CD14-positive monocyte (primary cell): ENCODE measurements at regions not wholly inside any gene's neighbourhood (a gene's known extent, or its start where the extent isn't known, plus 50 kb on each side); places are given as distances from the start of the nearest gene placed in this dataset.

Experiments used
- DNase-seq, 3 donors: peaks; one replicate each; pipeline ENCODE4 v3.0.0-alpha.2; 2011 to 2022
- H2AFZ ChIP-seq: 2 replicates; pipeline ENCODE4 v1.6.0; 2012; ENCODE audit warnings: mild to moderate bottlenecking, low read depth, low read length, inconsistent platforms; ENCODE audit not compliant: insufficient read depth, poor library complexity, severe bottlenecking
- H3K27ac ChIP-seq, 2 donors: 1 replicate in 1 of 2; 2 replicates in 1 of 2; pipeline ENCODE4 v1.5.1; 2012 to 2013; ENCODE audit warnings: low read length in 2 of 2, control low read depth in 1 of 2, inconsistent platforms in 1 of 2, low read depth in 1 of 2, mild to moderate bottlenecking in 1 of 2
- H3K27me3 ChIP-seq, 2 donors: one replicate each; pipeline versions ENCODE4 v1.6.0 to v1.6.1; 2011 to 2013; ENCODE audit warnings: low read length in 2 of 2; ENCODE audit not compliant: control insufficient read depth in 2 of 2, insufficient read depth in 2 of 2
- H3K36me3 ChIP-seq, 2 donors: replicated peaks in 1 of 2; 1 replicate in 1 of 2; 2 replicates in 1 of 2; pipeline versions ENCODE4 v1.5.1 to v1.6.1; 2012 to 2013; ENCODE audit warnings: low read length in 2 of 2, control low read depth in 1 of 2, inconsistent platforms in 1 of 2, mild to moderate bottlenecking in 1 of 2; ENCODE audit not compliant: insufficient read depth in 2 of 2, control insufficient read depth in 1 of 2
- H3K4me1 ChIP-seq, 2 donors: 1 replicate in 1 of 2; 2 replicates in 1 of 2; pipeline versions ENCODE4 v1.5.1 to v1.6.1; 2012 to 2013; ENCODE audit warnings: low read length in 2 of 2, control low read depth in 1 of 2, inconsistent platforms in 1 of 2, mild to moderate bottlenecking in 1 of 2, moderate library complexity in 1 of 2; ENCODE audit not compliant: insufficient read depth in 2 of 2, control insufficient read depth in 1 of 2
- H3K4me2 ChIP-seq: replicated peaks from 2 replicates; pipeline ENCODE3; 2012; ENCODE audit warnings: low read length, moderate library complexity, mild to moderate bottlenecking; ENCODE audit not compliant: poor library complexity, severe bottlenecking; ENCODE audit errors: extremely low read depth
- H3K4me3 ChIP-seq, 3 experiments: fragments of 200-600 bp in 1 of 3; sonication (generic) in 1 of 3; replicated peaks in 1 of 3; 1 replicate in 2 of 3; 2 replicates in 1 of 3; pipeline ENCODE4 v1.5.1; 2011 to 2013; ENCODE audit warnings: low read length in 3 of 3, mild to moderate bottlenecking in 3 of 3, control low read depth in 2 of 3, low read depth in 2 of 3, inconsistent platforms in 1 of 3, moderate library complexity in 1 of 3
- H3K79me2 ChIP-seq: 2 replicates; pipeline ENCODE4 v1.6.0; 2012; ENCODE audit warnings: mild to moderate bottlenecking, control low read depth, inconsistent platforms, low read length, moderate library complexity; ENCODE audit not compliant: insufficient read depth
- H3K9ac ChIP-seq: 2 replicates; pipeline ENCODE4 v1.6.0; 2017; ENCODE audit warnings: low read length, mild to moderate bottlenecking; ENCODE audit not compliant: insufficient read depth, poor library complexity, severe bottlenecking
- H3K9me3 ChIP-seq, 2 donors: replicated peaks in 1 of 2; 1 replicate in 1 of 2; 2 replicates in 1 of 2; pipeline versions ENCODE4 v1.5.1 to v1.6.1; 2012 to 2013; ENCODE audit warnings: low read length in 2 of 2, control low read depth in 1 of 2; ENCODE audit not compliant: control insufficient read depth in 1 of 2, insufficient read depth in 1 of 2
- H4K20me1 ChIP-seq: 2 replicates; pipeline ENCODE4 v1.6.0; 2012; ENCODE audit warnings: mild to moderate bottlenecking, low read length, control low read depth, moderate library complexity; ENCODE audit not compliant: insufficient read depth
- H3K27ac Mint-ChIP-seq, 7 donors: one replicate each; pipeline ENCODE4 v1.8.0; 2020; ENCODE audit warnings: mild to moderate bottlenecking in 7 of 7, mixed read lengths in 7 of 7, moderate library complexity in 6 of 7, inconsistent platforms in 2 of 7
- H3K27me3 Mint-ChIP-seq, 3 donors: one replicate each; pipeline ENCODE4 v1.8.0; 2021 to 2022; ENCODE audit warnings: low read depth in 3 of 3, mild to moderate bottlenecking in 3 of 3, mixed read lengths in 3 of 3, moderate library complexity in 3 of 3, inconsistent platforms in 1 of 3
- H3K36me3 Mint-ChIP-seq, 2 donors: one replicate each; pipeline ENCODE4 v1.8.0; 2020; ENCODE audit warnings: mixed read lengths in 2 of 2, inconsistent platforms in 1 of 2, mild to moderate bottlenecking in 1 of 2
- H3K4me1 Mint-ChIP-seq: one replicate; pipeline ENCODE4 v1.8.0; 2020; ENCODE audit warnings: mild to moderate bottlenecking, mixed read lengths
- H3K4me3 Mint-ChIP-seq, 2 donors: one replicate each; pipeline ENCODE4 v1.8.0; 2020; ENCODE audit warnings: mild to moderate bottlenecking in 2 of 2, mixed read lengths in 2 of 2, moderate library complexity in 1 of 2
- H3K9me3 Mint-ChIP-seq, 7 donors: one replicate each; pipeline ENCODE4 v1.8.0; 2020 to 2022; ENCODE audit warnings: mixed read lengths in 7 of 7, mild to moderate bottlenecking in 6 of 7, moderate library complexity in 6 of 7, inconsistent platforms in 2 of 7
- CTCF ChIP-seq: fragments of 200-600 bp; IDR thresholded peaks from one replicate; pipeline ENCODE4 v1.8.0; 2022; ENCODE audit warnings: antibody characterized with exemption, mild to moderate bottlenecking
- WGBS: methylation state at CpG from one replicate; pipeline ENCODE4 v1.1.5; 2013; ENCODE audit warnings: missing lambda C conversion rate; ENCODE audit not compliant: insufficient coverage; 5-methylcytosine and 5-hydroxymethylcytosine counted together
- intact Hi-C, 2 donors: fragments of 100-400 bp; cut with micrococcal nuclease; formaldehyde crosslinking; loops; one replicate each; pipeline versions ENCODE4 v1.15.0 to v1.15.1; 2023

- no peaks in the 10 kb centered on the region for H3K27me3 ChIP-seq
- no peak overlapping the region for H3K27ac ChIP-seq
- H3K4me1 ChIP-seq = no peaks in the 10 kb centered on the region
- intact Hi-C loops = no loop called here
- Mint-ChIP-seq H3K27me3 (no peaks in the 10 kb centered on the region), H3K27ac (no peak overlapping the region), H3K4me3 (no peak overlapping the region), H3K4me1 (no peaks in the 10 kb centered on the region), H3K36me3 (no peaks in the 10 kb centered on the region), H3K9me3 (peaks cover 0 to 12% (median 0%) of the 10 kb centered on the region in 7 donors)
- H3K9me3 ChIP-seq = no peaks in the 10 kb centered on the region
- WGBS = no CpG with 5 or more reads among the region's 1 CpG
- no peaks in the 10 kb centered on the region for H3K36me3 ChIP-seq
- no peak for TF ChIP-seq CTCF
- H4K20me1 ChIP-seq = no peaks in the 10 kb centered on the region
- no peak overlapping the region for H3K4me3 ChIP-seq
- no peak for DNase-seq
- no peak overlapping the region for H3K4me2 ChIP-seq
- H3K9ac ChIP-seq = no peak overlapping the region
- H2AFZ ChIP-seq = no peak overlapping the region
- H3K79me2 ChIP-seq = no peaks in the 10 kb centered on the region
These were observed 234.2 kb downstream of the CRPPA start for GRCh38 chr7:16187131-16187530.

- Histone ChIP-seq H3K79me2 (no peaks in the 10 kb centered on the region), H3K27me3 (no peaks in the 10 kb centered on the region), H3K27ac (no peak overlapping the region), H3K4me1 (no peaks in the 10 kb centered on the region), H3K36me3 (no peaks in the 10 kb centered on the region), H4K20me1 (no peaks in the 10 kb centered on the region), H3K4me3 (no peak overlapping the region), H3K9me3 (no peaks in the 10 kb centered on the region), H3K9ac (no peak overlapping the region), H2AFZ (no peak overlapping the region), H3K4me2 (no peak overlapping the region)
- H3K4me3 Mint-ChIP-seq = no peak overlapping the region
- H3K27ac Mint-ChIP-seq = no peak overlapping the region
- H3K27me3 Mint-ChIP-seq = no peaks in the 10 kb centered on the region
- TF ChIP-seq CTCF = no peak
- WGBS = no CpG with 5 or more reads among the region's 2 CpGs
- no peaks in the 10 kb centered on the region for H3K36me3 Mint-ChIP-seq
- no peak for DNase-seq
- no peaks in the 10 kb centered on the region for H3K4me1 Mint-ChIP-seq
- no peaks in the 10 kb centered on the region for H3K9me3 Mint-ChIP-seq
- intact Hi-C loops = no loop called here
These were observed 242.8 kb downstream of the CRPPA start for GRCh38 chr7:16178585-16178984.
